Uterus (tissue), 3 donors: ENCODE measurements at regions not wholly inside any gene's neighbourhood (a gene's known extent, or its start where the extent isn't known, plus 50 kb on each side); places are given as distances from the start of the nearest gene placed in this dataset.

Source experiments
- DNase-seq, 2 donors: peaks; one replicate each; pipeline ENCODE4 v3.0.0-alpha.2; 2019 to 2020
- H3K27ac ChIP-seq, 2 donors: fragments of 200-600 bp; sonication (generic); 1 replicate in 1 of 2; 2 replicates in 1 of 2; pipeline ENCODE4 v1.5.1; 2016 to 2018
- H3K27me3 ChIP-seq, 2 donors: fragments of 200-600 bp; sonication (generic); one replicate each; pipeline ENCODE4 v1.5.1; 2018 to 2019; ENCODE audit warnings: control low read depth in 1 of 2
- H3K36me3 ChIP-seq, 2 donors: fragments of 200-600 bp; sonication (generic); one replicate each; pipeline ENCODE4 v1.5.1; 2019; ENCODE audit warnings: control low read depth in 1 of 2
- H3K4me1 ChIP-seq, 2 donors: fragments of 200-600 bp; sonication (generic); one replicate each; pipeline ENCODE4 v1.5.1; 2018 to 2019; ENCODE audit warnings: control low read depth in 1 of 2
- H3K4me3 ChIP-seq, 2 donors: fragments of 200-600 bp; sonication (generic); 1 replicate in 1 of 2; 2 replicates in 1 of 2; pipeline ENCODE4 v1.5.1; 2018 to 2019; ENCODE audit warnings: mild to moderate bottlenecking in 1 of 2
- H3K9me3 ChIP-seq, 2 donors: fragments of 200-600 bp; sonication (generic); one replicate each; pipeline ENCODE4 v1.5.1; 2019; ENCODE audit warnings: control low read depth in 1 of 2
- CTCF ChIP-seq, 4 experiments: fragments of 200-600 bp in 2 of 4; fragments of 450-650 bp in 2 of 4; sonication (generic) in 2 of 4; IDR thresholded peaks; one replicate each; pipeline ENCODE4 v1.5.1; 2016 to 2019; ENCODE audit warnings: antibody characterized with exemption in 4 of 4, mild to moderate bottlenecking in 2 of 4, moderate library complexity in 1 of 4
- POLR2A ChIP-seq, 2 donors: fragments of 450-650 bp; IDR thresholded peaks; one replicate each; pipeline ENCODE4 v1.6.1; 2016; ENCODE audit warnings: antibody characterized with exemption in 2 of 2, mild to moderate bottlenecking in 1 of 2, moderate library complexity in 1 of 2
- intact Hi-C: fragments of 100-400 bp; cut with DNase I; formaldehyde crosslinking; loops from one replicate; pipeline ENCODE4 v1.15.1; 2023; ENCODE audit warnings: low total_unique reads
- donor health status: DM: yes; HTN: yes; CAD: no.

- intact Hi-C loops, result no loop called here
- no peaks in the 10 kb centered on the region for H3K36me3 ChIP-seq
- no peaks in the 10 kb centered on the region for H3K4me1 ChIP-seq
- no peaks in the 10 kb centered on the region for H3K27me3 ChIP-seq
- H3K4me3 ChIP-seq, result no peak overlapping the region
- TF ChIP-seq POLR2A (IDR thresholded peaks at IDR 0.05) (no peak), CTCF (IDR thresholded peaks at IDR 0.05) (no peak)
- no peak overlapping the region for H3K27ac ChIP-seq
- no peaks in the 10 kb centered on the region for H3K9me3 ChIP-seq
- DNase-seq, result no peak
These were observed 428.5 kb upstream of the FBXO33 start for GRCh38 chr14:39860596-39861228.

DNA sequence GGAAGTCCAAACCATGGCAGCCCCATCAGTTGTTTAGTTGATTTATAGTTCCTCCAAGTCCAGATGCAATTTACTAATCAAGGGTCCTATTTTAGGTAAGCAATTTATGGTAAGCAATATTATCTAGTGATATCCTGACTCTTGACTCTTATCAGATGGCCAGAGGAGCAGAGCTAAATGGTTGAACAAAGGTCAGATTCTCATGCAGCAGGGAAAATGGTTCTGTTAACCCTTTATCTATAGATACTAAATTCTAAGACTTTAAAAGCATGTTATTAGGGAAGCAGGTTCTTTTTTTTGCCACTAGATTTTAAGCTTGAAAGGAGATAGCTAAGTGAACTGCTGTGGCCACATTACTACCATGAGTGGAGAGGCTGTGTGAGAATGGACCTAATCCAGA is 427.1 kb upstream of the FBXO33 start:
- intact Hi-C loops, result no loop called here
- Histone ChIP-seq H3K4me1 (no peaks in the 10 kb centered on the region), H3K9me3 (no peaks in the 10 kb centered on the region), H3K27me3 (no peaks in the 10 kb centered on the region), H3K27ac (no peak overlapping the region), H3K4me3 (no peak overlapping the region), H3K36me3 (no peaks in the 10 kb centered on the region)
- no peak for DNase-seq
- TF ChIP-seq CTCF (IDR thresholded peaks at IDR 0.05) (no peak), POLR2A (IDR thresholded peaks at IDR 0.05) (no peak)

DNA sequence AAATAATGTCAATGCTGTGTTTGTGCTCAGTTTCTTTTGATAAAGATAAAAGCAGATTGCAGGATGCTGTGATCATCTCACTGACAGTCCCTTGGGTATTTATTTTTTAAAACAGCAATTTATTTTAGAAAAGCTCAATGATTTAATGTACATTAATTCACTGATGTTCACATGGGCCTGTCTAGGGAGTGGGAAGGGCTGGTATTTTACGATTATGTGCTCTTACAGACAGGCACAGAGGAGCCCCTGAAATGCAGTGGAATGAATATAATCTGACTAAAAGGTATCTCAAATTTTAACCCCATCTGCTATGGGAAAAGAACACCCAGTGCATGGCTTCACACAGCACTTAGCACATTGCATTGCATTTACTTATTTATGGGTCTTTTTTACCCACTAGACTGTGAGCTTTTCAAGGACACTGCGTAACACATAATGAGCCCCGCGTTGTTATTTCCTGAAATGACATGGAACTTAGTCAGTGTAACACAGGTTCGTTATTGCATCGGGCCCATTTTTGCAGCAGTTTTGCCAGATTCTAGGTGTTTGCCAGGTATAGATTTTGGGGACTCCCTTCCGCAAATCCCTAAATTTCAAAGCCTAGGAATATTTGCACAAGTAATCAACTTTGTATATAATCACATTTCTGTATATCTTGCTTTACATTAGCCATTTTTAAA is 425.3 kb upstream of the FBXO33 start:
- no peaks in the 10 kb centered on the region for H3K9me3 ChIP-seq
- no peaks in the 10 kb centered on the region for H3K4me1 ChIP-seq
- H3K4me3 ChIP-seq, result no peak overlapping the region
- no peak for TF ChIP-seq POLR2A (IDR thresholded peaks at IDR 0.05)
- no peak for TF ChIP-seq CTCF (IDR thresholded peaks at IDR 0.05)
- DNase-seq, result no peak
- H3K36me3 ChIP-seq, result no peaks in the 10 kb centered on the region
- intact Hi-C loops, result no loop called here
- H3K27ac ChIP-seq, result no peak overlapping the region
- no peaks in the 10 kb centered on the region for H3K27me3 ChIP-seq

DNA sequence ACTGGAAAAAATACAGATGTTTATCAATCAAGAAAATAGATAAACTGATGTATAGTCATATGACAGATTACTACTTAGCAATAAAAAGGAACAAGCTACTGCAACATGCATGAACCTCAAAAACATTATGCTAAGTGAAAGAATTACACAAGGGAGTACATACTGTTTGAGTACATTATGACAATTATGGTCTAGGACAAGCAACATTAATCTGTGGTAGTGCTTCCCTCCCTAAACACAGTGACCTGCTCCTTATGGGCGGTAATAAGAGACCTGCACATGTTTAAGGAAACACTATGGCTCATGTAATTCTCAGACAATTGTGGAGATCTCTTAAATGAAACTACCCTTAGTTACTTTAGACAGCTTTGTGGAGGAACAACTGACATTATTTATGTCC is 421.2 kb upstream of the FBXO33 start:
- H3K4me3 ChIP-seq, result no peak overlapping the region
- no peaks in the 10 kb centered on the region for H3K4me1 ChIP-seq
- TF ChIP-seq CTCF (IDR thresholded peaks at IDR 0.05) (no peak), POLR2A (IDR thresholded peaks at IDR 0.05) (no peak)
- no peaks in the 10 kb centered on the region for H3K36me3 ChIP-seq
- H3K9me3 ChIP-seq, result no peaks in the 10 kb centered on the region
- DNase-seq, result no peak
- no peaks in the 10 kb centered on the region for H3K27me3 ChIP-seq
- intact Hi-C loops, result no loop called here
- H3K27ac ChIP-seq, result no peak overlapping the region

DNA sequence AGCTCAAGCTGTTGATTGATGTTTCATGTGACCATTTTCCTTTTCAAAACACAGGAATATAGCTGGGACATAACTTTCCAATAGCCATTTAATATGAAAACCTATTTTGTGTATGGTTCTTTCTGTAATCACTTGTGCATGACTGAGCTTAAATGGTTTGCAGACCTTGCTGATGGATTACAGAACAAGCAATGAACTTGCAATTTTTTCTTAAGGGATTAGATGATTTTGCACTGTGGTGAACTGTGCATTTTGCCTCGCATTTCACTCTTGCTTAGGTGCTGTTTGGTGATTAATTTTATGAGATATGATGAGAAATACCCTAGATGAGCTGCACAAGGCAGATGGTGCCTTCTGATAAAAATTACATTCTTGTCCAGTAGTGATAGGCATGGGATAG is 419.0 kb upstream of the FBXO33 start:
- intact Hi-C loops, result no loop called here
- H3K4me1 ChIP-seq, result no peaks in the 10 kb centered on the region
- no peak overlapping the region for H3K27ac ChIP-seq
- TF ChIP-seq POLR2A (IDR thresholded peaks at IDR 0.05), result no peak
- TF ChIP-seq CTCF (IDR thresholded peaks at IDR 0.05), result no peak
- no peaks in the 10 kb centered on the region for H3K27me3 ChIP-seq
- H3K36me3 ChIP-seq, result no peaks in the 10 kb centered on the region
- H3K4me3 ChIP-seq, result no peak overlapping the region
- no peaks in the 10 kb centered on the region for H3K9me3 ChIP-seq
- DNase-seq, result no peak
